SKM-1 treated with dmso at 0.1 percent for 144 hours (cell line): ENCODE measurements at regions not wholly inside any gene's neighbourhood (a gene's known extent, or its start where the extent isn't known, plus 50 kb on each side); places are given as distances from the start of the nearest gene placed in this dataset.

Experiments
- DNase-seq: peaks from one replicate; lab custom pipeline; 2025; ENCODE audit not compliant: unreplicated experiment; lab: John Stamatoyannopoulos, UW

DNA sequence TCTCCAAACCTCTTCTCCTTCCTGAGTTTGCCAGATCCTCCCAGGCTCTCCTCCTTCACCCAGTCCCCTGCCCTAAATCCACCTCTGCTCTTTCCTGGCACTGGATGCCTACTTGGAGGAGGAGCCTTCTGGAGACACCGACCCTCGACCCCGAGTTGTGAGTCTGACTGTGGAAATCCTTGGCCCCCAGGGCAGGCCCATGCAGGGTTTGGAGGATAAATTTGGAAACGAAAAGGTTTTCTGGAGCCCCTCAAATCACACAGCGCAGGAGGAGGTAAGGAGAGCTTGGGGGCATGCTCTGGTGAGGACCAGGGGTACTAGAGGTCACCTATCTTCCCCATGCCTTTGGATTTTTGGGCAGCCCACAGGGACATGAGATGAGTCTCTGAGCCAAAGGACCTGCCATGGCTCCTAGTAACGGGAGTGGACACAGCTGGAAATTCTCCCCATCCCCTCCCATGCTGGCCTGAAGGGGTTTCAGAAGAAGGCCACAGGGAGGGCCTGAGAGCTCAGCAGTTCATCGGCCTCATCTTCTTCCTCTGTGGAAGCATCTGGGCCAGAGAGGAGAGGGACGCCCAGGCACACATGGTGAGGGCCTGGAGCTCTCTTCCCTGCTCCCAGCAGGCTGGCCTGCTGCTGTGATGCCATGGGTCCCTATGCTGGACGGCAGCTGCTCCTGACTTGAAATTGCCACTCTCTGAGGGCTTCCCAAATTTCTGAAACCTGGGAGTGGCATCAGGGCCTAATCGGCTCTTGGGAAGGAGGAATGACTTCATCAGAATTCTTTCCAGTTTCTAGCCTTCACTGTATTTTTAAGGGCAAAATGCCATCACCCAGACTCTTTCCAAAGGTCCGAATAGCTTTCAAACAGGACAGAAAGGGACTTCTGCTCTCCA, 68.6 kb upstream of the ITGA11 start:
- no peak for DNase-seq

GRCh38 chr15:68501259-68501591, 69.3 kb upstream of the ITGA11 start:
- no peak for DNase-seq

GRCh38 chr15:68501616-68502015, 69.7 kb upstream of the ITGA11 start:
- DNase-seq = no peak

DNA sequence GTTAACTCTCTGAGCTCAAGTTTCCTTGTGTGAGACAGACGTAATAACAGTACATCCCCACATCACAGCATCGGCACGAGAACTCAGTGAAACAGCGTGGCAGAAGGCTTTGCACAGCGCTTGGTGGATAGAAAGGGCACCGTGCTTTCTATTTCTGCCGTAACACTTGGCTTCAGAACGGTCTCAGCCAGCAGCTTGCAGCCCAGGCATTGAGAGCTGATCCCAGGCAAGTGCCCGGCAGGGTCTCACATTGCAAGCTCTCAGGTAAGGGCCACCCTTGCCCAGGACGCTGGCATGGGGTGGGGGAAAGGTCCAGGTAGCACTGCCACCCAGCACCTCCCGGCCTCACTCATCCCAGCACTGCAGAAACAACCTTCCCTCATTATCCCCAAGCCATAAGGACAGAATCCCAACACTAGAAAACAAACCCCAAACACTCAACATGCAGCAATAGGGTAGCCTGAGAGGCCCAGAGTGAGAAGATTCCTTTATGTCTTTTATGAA, 70.5 kb upstream of the ITGA11 start:
- no peak for DNase-seq

- no peak for DNase-seq
Observed at GRCh38 chr15:68503213-68503612, 71.2 kb upstream of the ITGA11 start.

DNA sequence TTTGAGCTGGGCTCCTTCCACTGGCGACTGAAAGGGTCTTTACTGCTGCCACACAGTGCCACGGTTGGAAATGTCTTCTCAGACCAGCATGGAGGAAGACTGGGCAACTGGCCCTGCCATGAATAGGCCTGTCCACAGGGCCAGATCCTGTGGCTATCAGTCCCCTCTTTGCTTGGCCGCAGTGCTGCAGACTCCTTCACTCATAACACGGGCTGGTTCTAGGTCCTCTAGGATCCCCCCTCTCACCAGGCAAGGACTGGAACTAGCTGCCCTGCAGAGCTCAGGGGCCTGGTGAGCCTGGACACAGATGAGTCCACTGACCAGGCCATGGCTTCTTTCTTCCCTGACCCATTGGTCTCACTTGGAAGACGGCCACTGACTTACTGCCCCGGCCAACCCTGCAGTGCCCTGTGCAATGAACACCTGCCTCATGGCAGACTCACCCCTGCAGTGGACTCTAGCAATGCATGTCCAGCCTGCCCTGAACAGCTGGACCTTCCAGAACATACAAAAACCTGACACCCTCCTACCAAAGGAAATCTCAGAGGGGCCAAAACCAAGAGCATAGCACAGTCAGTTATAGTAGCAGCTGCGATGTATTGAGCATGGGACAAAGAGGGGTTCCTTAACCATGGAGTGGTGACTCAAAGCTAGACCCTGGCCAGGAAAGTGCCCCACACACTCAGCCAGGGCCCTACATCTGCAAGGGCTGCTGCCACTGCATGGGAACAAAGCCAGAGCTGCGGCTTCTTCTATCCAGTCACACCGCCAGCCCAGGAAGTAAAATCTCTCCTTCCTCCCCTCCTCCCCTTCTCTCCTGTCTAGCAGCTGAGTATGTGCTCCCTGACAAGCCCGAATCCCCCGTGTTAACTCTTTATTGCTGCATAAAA, 72.1 kb upstream of the ITGA11 start:
- no peak for DNase-seq

DNA sequence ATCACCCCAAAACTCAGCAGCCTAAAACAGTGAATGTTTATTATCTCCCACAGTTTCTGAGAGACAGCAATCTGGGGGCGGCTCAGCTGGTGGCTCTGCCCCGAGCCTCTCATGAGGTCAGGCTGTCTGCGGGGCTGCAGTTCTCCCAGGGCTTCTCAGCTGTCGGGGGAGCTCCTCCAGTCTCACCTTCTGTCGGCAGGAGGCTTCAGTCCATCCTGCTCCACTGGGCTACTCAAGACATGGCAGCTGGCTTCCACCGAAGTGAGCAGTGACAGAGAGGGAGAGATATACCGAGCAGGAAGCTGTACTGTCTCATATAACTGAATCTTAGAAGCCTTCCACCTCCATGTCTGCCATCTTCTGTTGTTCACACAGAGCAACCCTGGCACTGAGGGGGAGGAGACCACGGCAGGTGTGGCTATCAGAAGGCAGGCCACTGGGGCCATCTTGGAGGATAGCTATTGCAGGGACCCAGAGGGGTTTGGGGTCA, 72.8 kb upstream of the ITGA11 start:
- DNase-seq = no peak

- DNase-seq = no peak
Observed at GRCh38 chr15:68506071-68506470, 72.7 kb upstream of the CORO2B start.

- no peak for DNase-seq
Observed at GRCh38 chr15:68507447-68507846, 71.3 kb upstream of the CORO2B start.

DNA sequence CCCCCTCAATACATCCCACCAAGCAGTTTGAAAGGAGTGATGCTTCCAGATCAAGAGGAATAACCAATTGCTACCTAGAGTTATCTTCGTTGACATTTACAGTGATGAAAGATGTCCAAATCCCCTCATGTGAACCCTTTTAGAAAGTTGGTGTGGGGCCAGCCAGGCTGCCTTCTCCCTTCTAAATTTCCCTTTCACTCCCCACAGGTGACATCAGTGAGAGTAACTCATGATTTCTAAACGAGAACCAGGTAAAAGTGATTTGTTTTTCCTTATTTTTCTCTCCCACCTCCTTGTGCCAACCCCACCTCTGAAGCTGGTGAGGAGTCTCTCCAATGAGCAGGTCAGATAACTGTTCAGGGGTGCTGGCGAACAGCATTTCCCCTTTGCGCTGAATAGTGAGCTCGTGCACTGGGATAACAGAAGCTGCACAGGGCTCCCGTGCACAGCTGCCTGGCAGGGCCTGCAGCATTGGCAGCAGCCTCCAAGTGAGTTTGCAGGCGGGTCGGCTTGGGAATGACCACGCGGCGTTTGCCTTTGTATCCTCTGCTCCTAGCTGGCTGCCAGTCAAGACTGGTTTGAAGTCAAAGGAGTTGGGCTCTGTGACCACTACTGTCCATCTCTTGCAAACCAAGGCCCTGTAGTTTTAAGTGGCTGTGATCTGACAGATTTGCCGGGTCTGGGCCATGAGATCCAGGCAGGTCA, 70.2 kb upstream of the CORO2B start:
- no peak for DNase-seq

GRCh38 chr15:68510558-68510957, 68.2 kb upstream of the CORO2B start:
- DNase-seq = peak; percentile 9

DNA sequence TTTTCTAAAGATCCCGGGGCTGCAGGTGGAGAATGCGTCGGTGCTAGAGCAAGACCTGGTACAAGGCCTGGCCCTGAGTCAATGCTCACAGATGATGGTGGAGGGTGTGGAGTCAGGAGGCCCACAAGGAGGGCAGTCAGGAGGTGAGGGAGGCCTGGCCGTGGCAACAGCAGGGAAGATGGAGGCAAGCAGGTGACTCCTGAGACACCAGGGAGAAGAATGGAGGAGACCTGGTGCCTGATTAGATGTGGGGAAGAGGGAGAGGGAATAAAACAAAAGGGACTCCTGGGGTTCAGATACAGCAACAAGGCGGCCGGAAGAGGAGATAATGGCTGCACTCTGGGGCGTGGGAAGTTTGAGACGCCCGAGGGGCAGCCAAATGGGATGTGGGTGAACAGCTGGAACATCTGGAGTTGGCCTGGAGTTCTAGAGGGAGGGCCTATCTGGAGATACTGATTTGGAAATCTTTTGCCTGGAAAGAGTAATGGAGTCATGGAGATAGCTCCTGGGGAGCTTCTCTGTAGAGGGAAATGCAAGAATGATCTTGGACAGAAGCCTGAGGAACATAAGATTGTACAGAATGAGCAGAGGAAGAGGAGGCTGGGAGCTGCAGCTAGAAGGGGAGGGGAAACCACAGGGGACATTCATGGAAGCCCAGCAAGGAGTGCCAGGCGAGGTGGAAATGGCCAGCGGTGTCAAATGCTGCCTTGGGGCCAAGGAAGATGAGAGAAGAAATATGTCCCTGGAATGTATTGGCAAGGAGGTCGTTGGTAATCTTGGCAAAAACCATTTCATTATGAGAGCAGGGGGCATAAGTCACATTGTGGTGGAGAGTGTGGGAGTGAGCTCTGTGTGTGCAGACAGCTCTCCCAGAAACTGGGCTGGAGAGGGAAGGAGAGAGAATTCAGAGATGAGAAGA, 67.5 kb upstream of the CORO2B start:
- DNase-seq = no peak

DNA sequence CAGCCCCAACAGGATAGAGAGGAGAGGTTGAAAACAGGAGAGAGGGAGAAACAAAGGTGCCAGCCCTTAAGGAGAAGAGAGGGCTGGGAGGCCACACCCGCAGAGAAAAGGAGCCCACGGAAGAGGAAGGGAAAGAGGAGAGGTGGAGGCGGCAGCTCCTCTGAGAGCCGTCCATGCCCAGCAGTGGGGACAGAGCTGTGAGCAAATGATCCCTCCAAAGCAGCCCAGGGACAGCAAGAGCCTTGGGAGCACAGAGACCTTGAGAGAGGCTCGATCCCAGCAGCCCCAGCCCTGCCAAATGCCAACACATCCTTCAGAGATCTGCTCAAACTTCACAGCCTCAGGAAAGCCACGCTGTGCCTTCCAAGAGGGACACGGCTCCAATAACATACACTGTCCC, 66.7 kb upstream of the CORO2B start:
- no peak for DNase-seq

DNA sequence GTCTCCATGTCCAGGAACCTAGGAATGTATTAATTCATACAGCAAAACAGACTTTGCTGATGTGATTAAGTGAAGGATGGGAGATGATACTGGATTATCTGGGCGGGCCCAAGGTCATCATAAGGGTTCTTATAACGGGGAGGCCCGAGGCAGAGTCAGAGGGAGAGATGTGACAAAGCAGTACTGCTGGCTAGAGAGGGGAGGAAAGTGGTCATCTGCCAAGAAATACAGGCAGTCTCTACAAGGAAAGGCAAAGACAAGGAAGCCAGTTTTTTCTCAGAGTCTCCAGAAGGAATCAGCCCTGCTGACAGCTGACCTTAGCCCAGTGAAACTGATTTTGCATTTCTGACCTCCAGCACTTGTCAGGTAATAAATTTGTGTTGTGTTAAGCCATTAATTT, 66.2 kb upstream of the CORO2B start:
- DNase-seq = no peak

DNA sequence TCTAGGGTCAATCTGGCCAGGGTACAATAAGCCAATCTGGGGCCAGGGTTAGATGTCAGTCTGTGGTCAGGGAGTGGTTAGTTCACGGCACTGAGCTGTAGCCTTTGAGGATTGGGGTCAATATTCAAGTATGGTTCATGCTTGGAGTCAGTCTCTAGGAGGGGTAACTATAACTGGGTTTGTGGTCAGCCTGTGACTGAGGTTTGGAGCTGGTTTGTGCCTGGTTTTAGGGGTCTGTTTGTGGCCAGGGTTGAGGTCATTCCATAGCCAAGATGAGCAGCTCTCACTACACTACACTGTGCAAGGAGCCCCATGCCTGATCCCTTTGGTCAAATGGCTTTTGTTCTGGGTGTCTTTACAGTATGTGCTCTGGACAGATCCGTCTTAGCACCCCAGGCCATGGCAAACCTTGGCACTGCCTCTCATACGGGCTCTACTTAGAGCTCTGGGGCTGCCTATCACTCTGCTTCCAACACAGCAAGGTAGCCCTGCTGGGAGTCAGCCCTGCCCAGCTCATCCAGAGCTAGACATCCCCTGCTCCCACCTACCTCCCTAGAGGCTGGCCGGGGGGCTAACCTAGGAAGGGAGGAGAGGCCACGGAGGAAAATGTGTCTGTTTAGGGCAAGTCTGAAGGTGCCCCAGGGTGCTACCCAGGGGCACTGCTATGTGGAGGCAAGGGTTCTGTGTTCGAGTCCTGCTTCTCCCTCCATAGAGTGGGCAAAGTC, 63.3 kb upstream of the CORO2B start:
- no peak for DNase-seq

- no peak for DNase-seq
Observed at GRCh38 chr15:68517285-68517761, 61.5 kb upstream of the CORO2B start.

DNA sequence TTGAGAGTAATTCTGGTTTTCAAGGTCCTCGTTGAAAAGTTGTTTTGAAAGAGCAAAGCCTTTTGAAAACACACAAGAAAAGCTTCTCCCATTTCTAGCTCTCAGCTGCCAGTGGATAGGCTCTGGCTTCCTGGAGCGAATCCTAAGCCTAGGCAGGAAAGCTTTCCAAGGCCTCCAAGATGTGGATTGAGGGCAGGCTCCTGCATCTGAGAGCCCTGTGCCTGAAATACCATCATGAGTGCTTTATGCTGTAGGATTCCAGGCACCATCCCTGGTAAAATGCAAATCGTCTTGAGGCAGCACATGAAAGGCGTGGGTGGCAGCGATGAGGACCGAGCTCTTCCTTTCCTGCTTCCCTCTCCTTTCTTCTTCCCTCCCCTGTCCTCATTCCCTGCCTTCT, 60.7 kb upstream of the CORO2B start:
- DNase-seq = no peak

- DNase-seq = peak; percentile 3
Observed at GRCh38 chr15:68518785-68519430, 59.9 kb upstream of the CORO2B start.
